ENCODE measurements at regions not wholly inside any gene's neighbourhood (a gene's known extent, or its start where the extent isn't known, plus 50 kb on each side); places are given as distances from the start of the nearest gene placed in this dataset.

- H3K27me3 ChIP-seq, result no peaks in the 10 kb centered on the region
- TF ChIP-seq POLR2A (IDR thresholded peaks at IDR 0.05), result no peak
- no peak for TF ChIP-seq CTCF (IDR thresholded peaks at IDR 0.05)
- no peak for TF ChIP-seq POLR2AphosphoS5 (IDR thresholded peaks at IDR 0.05)
- no peak for DNase-seq (ENCODE audit: low spot score in 2 of 2)
- H3K9me3 ChIP-seq, result no peaks in the 10 kb centered on the region
- intact Hi-C loops (cut with DNase I; ENCODE audit: low total_unique reads), result no loop called here
- no peak overlapping the region for H3K4me3 ChIP-seq
- no peaks in the 10 kb centered on the region for H3K4me1 ChIP-seq
- peak overlapping the region in 1 of 2 donors; percentile 48 for H3K27ac ChIP-seq
- H3K36me3 ChIP-seq, result no peaks in the 10 kb centered on the region
These were observed 65.5 kb downstream of the ANKRD60 start for GRCh38 chr20:58162986-58163385.

- Histone ChIP-seq H3K27ac (peak overlapping the region in 1 of 2 donors; percentile 43), H3K4me3 (no peak overlapping the region), H3K36me3 (no peaks in the 10 kb centered on the region), H3K4me1 (no peaks in the 10 kb centered on the region), H3K27me3 (no peaks in the 10 kb centered on the region), H3K9me3 (no peaks in the 10 kb centered on the region)
- TF ChIP-seq POLR2A (IDR thresholded peaks at IDR 0.05), result no peak
- no peak for TF ChIP-seq POLR2AphosphoS5 (IDR thresholded peaks at IDR 0.05)
- no peak for TF ChIP-seq CTCF (IDR thresholded peaks at IDR 0.05)
- DNase-seq (ENCODE audit: low spot score in 2 of 2), result no peak
- intact Hi-C loops (cut with DNase I; ENCODE audit: low total_unique reads), result no loop called here
These were observed 67.3 kb downstream of the ANKRD60 start for GRCh38 chr20:58161192-58161591.

- Histone ChIP-seq H3K27ac (peak overlapping the region in 1 of 2 donors; percentile 38), H3K4me3 (no peak overlapping the region), H3K36me3 (no peaks in the 10 kb centered on the region), H3K27me3 (no peaks in the 10 kb centered on the region), H3K4me1 (no peaks in the 10 kb centered on the region), H3K9me3 (no peaks in the 10 kb centered on the region)
- no peak for DNase-seq (ENCODE audit: low spot score in 2 of 2)
- TF ChIP-seq POLR2AphosphoS5 (IDR thresholded peaks at IDR 0.05) (peak in 1 of 3 donors; percentile 39), POLR2A (IDR thresholded peaks at IDR 0.05) (no peak)
- intact Hi-C loops (cut with DNase I; ENCODE audit: low total_unique reads), result no loop called here
These were observed 67.9 kb downstream of the ANKRD60 start for GRCh38 chr20:58160451-58161061.

GRCh38 chr20:58155148-58155925, 73.1 kb downstream of the ANKRD60 start:
- DNase-seq (ENCODE audit: low spot score in 2 of 2), result no peak
- Histone ChIP-seq H3K9me3 (no peaks in the 10 kb centered on the region), H3K36me3 (no peaks in the 10 kb centered on the region), H3K27ac (no peak overlapping the region), H3K4me3 (no peak overlapping the region), H3K27me3 (peaks cover 0 to 9% of the 10 kb centered on the region in 2 donors), H3K4me1 (no peaks in the 10 kb centered on the region)
- TF ChIP-seq POLR2AphosphoS5 (IDR thresholded peaks at IDR 0.05) (no peak), CTCF (IDR thresholded peaks at IDR 0.05) (no peak), POLR2A (IDR thresholded peaks at IDR 0.05) (no peak)
- intact Hi-C loops (cut with DNase I; ENCODE audit: low total_unique reads), result no loop called here

- H3K36me3 ChIP-seq, result no peaks in the 10 kb centered on the region
- no peaks in the 10 kb centered on the region for H3K4me1 ChIP-seq
- TF ChIP-seq POLR2A (IDR thresholded peaks at IDR 0.05) (no peak), POLR2AphosphoS5 (IDR thresholded peaks at IDR 0.05) (no peak), CTCF (IDR thresholded peaks at IDR 0.05) (no peak)
- H3K4me3 ChIP-seq, result no peak overlapping the region
- no peaks in the 10 kb centered on the region for H3K9me3 ChIP-seq
- peaks cover 0 to 12% of the 10 kb centered on the region in 2 donors for H3K27me3 ChIP-seq
- DNase-seq (ENCODE audit: low spot score in 2 of 2), result no peak
- intact Hi-C loops (cut with DNase I; ENCODE audit: low total_unique reads), result no loop called here
- H3K27ac ChIP-seq, result no peak overlapping the region
These were observed 74.3 kb downstream of the ANKRD60 start for GRCh38 chr20:58154113-58154512.

All from breast epithelium (tissue), 4 donors.